ENCODE measurements at regions not wholly inside any gene's neighbourhood (a gene's known extent, or its start where the extent isn't known, plus 50 kb on each side); places are given as distances from the start of the nearest gene placed in this dataset.

GRCh38 chr3:124461126-124461525, 269.1 kb upstream of the UMPS start:
- no peak for DNase-seq

DNA sequence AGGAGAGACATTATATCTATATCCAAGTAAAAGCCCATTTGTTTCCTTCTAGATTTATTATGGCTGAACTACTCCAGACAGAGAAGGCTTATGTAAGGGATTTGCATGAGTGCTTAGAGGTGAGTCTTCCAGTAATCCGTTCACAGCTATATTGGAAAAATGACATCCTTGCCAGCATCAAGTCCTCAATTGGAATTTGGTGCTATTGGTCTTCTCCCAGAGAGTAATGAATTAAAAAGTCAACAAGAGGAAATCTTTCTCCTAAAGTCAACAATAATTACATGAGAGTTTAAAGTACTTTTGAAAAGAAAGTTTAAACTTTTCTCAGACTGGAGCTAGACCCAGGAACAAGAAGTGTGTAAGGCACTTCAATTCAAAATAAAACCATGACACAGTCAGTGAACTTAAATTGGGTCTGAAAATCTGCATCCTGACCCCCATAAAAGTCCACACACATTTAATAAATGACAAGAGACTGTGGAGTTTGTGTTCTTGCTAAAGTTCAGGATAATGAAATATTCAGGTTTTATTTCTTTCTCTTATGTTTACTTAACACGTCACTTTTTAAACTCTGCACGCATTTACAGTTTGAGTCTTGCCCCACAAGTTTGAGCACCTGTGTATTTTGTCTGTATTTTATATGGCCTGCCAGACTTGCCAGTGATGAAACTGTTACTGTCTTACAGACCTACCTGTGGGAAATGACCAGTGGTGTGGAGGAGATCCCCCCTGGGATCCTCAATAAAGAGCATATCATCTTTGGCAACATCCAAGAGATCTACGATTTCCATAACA, 268.2 kb upstream of the UMPS start:
- no peak for DNase-seq

DNA sequence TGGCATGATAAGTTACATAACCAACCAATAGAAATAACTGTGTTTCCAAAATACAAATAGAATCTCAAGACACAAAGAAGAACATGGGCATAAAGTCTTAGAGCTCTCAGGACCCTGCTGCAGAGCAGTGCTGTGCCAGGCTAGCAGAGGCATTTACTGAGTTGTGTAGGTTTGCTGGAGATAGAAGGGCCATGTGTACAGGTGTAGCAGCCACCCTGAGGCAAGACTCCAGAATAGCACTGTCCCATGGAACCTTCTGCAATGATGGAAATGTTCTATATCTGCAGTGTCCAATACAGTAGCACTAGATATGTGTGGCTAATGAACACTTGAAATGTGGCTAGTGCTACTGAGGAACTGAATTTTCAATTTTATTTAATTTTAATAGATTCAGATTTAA, 267.0 kb upstream of the UMPS start:
- DNase-seq: no peak

DNA sequence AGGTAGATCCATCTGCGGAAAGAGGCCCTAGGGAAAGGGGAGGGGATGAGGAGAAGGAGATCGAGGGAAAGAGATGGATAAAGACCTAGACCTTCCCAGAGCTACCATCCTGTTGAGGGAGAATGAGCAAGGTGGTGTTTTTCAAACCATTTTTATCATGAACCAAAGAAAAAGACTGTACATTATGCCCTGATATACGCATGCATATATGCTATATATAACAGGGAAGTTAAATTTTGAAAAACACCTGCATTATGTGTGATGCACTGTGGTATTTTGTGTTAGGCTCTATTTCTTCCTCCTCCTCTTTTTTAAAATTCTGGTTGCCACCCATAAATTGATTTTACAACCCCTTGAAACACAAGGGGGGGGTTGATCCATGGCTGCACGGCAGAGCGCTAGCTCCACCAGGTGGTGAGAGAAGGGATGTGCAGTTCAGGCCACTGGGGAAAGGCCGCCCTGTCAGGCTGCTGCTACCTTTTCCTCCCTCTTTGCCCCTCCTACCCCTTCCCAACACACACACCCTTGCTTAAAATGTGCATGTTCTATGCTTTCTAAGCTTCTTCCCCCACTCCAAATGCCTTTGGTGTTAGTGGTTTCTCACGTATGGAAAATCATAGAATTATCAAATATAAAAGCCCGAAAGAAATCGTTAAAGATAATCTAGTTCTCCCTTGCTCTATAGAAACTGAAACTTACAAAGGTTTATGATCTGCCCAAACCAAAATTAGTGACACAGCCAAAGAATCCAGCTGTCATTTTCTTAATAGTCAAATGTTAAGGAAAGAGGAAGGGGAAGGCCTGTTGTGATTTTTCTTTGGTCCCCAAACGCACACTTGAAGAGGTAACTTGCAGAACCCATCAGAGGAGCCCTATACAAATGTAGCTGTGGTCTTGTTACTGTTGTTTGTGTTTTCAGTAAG, 262.0 kb upstream of the UMPS start:
- no peak for DNase-seq

GRCh38 chr3:124469555-124469954, 260.7 kb upstream of the UMPS start:
- DNase-seq: no peak

GRCh38 chr3:124478830-124479229, 251.4 kb upstream of the UMPS start:
- DNase-seq: no peak

GRCh38 chr3:124483915-124484470, 246.3 kb upstream of the UMPS start:
- DNase-seq: no peak

DNA sequence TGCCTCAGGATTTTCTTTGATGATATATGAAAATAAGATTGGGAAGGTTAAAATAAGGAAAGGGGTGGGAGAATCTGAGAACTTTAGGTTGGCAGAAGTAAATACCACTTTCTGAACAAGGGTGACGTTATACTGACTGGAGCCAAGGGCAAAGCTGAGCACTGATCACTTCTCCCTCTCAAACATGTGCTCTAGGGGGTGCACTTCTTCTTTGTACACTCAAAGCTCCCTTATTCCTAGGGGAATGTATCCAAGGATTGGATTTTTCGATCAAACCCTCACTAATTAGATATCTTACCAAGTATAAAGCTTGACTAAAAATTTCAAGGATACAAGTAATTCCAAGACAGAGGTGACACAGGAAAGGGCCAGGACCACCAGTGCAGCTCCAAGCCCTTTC, 243.9 kb upstream of the UMPS start:
- no peak for DNase-seq

DNA sequence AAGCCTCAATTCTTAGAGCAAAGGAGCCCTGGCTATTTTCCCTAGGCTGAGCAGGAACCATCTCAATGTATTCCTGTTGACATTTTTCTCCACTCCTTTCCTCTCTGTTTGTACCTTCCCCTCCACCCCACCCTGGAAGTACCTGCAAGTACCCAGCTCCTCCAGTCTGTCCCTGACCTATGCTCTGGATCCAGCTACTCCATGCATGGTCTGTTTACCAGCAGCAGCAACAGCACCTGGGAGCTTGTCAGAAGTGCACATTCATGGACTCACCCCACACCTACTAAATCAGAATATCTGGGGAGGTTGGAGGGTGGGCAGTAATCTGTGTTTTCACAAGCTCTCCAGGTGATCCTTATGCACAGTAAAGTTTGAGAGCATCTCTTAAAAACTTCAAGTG, 240.7 kb upstream of the UMPS start:
- no peak for DNase-seq

GRCh38 chr3:124491098-124491497, 239.2 kb upstream of the UMPS start:
- DNase-seq: no peak

GRCh38 chr3:124491875-124492274, 238.4 kb upstream of the UMPS start:
- DNase-seq: no peak

DNA sequence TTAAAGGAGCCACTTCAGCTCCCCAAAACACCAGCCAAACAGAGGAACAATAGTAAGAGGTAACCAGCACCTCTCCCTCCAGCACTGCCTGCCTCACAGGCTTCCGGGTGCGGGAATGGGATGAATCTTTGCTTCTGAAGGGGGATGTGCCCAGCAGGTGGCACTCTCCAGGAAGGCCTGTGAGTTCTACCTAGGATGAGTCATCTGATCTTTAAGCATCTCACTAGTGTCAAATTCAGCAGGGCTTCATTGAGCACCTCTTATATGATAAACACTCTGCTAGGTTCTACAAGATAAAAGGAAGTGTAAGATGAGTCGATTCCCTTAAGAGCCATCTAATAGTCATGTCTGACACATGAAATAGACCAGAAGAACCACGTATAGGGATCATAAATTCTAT, 237.4 kb upstream of the UMPS start:
- peak; percentile 55 for DNase-seq

DNA sequence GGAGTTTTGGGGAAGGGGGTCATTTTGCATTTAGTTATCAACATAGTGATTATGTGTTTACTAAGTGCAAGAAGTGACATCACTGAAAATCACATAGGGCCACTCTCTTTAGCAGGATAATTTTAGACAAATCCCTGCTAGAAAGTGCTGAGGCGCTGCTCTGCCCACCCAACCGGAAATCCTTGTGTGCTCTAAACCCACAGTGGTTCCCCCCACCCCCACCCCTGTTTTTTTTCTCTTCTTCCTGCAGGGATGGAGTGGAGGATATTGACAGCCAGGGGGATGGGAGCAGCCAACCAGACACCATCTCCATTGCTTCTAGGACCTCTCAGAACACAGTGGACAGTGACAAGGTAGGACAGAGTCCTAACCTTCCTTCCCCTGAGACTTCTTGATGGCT, 234.2 kb upstream of the UMPS start:
- no peak for DNase-seq

DNA sequence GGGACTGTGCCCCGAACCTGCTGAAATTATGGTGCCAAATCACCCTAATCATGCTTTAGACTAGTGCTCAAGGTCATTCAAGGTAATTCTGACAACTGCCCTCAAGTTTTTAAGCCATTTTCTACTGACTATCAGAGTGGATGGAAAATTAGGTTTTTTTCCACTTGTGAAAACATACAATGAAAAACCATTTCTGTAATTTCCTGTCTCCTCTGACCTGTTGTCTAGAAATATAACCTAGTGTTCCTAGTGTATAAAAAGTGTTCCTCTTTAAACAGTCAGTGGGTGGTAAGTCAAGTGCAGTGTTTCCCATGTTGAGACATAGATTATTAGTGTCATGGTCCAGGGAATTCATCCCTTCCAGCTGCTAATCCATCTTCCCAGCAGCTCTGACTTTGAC, 232.8 kb upstream of the UMPS start:
- DNase-seq: no peak

GRCh38 chr3:124498891-124499290, 231.4 kb upstream of the UMPS start:
- DNase-seq: no peak

DNA sequence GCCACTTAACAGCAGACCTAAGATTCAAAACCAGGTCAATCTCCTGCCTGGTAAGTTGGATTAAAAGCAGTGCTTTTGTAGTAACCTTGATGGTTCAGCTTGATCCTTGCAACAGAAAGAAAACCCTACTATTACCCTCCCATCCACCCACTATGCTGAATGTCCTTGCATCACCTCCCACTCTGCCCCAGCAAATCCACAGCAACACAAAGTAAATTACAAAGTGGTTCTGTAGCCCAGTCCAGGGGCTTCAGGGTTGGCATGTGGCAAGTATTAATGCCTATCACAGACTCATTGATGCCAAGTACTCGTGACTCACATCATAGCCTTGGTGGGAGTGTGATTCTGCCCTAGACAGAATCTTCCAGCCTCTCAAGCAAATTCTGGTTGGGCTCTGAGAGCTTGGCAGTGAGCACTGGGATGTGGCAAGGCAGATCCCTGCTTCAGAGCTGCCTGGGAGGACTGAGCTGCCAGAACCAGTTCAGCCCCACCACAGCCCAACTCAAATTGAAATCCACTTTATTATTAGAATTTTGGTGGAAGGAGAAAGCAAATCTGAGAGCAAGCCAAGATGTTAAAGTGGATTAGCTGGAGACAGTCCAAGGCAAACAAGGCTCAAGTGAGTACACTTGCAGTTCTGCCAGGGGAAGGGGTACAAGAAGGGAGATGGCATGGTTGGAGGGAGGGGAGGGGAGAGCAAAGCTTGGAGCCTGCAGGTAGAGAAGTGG, 225.8 kb upstream of the UMPS start:
- no peak for DNase-seq

GRCh38 chr3:124509884-124510283, 220.4 kb upstream of the UMPS start:
- no peak for DNase-seq

GRCh38 chr3:124510290-124510689, 220.0 kb upstream of the UMPS start:
- no peak for DNase-seq

- DNase-seq: no peak
Observed at GRCh38 chr3:124512881-124513609, 217.2 kb upstream of the UMPS start.

DNA sequence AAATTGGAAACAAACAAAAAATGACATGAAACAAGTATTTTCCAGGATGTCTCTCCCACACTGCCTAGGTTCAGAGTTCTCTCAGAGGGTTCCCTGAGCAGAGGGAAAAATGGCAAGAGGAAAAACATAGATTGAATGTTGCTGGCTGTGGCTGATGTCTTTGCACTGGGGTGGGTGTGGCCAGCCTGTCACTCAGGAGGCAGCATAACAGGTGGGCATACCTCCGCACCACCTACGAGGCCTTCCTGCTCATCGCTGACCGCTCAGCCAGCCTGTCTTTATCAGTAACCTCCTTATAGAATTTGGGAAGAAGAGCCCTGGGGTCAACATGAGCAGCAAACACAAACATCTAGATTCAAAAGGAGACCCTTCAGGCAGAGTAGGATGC, 216.6 kb upstream of the UMPS start:
- DNase-seq: no peak

GRCh38 chr3:124514683-124515082, 215.6 kb upstream of the UMPS start:
- no peak for DNase-seq

GRCh38 chr3:124516333-124516732, 213.9 kb upstream of the UMPS start:
- no peak for DNase-seq

DNA sequence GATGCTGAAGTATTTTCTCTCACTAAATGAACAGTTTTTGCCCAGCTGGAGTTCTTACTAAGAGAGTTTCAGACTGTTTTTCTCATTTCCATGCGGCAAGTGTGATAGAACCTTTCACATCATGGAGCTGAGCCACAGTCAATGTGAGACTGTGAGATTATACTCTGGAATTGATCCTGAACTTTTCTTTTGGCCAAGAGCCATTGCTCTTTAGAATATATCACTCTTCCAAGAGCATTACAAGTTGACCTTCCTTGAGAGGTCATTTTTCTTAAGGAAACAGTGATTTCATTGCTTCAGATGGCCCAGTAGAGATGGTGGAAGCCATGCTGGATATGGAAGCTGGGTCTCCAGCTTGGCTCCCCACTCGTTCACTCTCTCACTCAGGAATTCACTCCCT, 212.9 kb upstream of the UMPS start:
- no peak for DNase-seq
